ENCODE measurements at regions not wholly inside any gene's neighbourhood (a gene's known extent, or its start where the extent isn't known, plus 50 kb on each side); places are given as distances from the start of the nearest gene placed in this dataset.

DNA sequence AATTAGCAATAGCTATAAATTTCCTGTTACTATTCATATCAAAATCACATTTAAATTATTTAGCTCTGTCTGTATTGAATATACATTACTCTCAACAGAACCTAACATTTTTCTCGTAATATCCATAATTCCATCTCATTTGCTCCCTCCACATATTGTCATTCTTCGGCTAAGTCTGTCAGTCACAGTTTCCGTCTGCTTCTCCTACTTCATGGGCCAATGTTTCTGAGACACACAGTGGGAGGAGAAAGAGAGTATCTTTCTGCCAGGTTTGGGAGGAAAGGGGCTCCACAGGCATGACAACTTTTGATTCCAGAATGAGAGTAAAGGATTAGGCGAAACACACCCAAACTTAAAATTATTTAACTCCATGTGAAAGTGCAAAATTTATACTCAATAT lies 273.1 kb upstream of the SMIM21 start:
- BruUV-seq (replicated peaks) = no TSS peak
- Histone ChIP-seq H3K4me2 (ENCODE audit: low read length) (no peak overlapping the region), H3K36me3 (ENCODE audit: insufficient read depth, low read length) (no peaks in the 10 kb centered on the region), H3K9me3 (ENCODE audit: low read length) (no peaks in the 10 kb centered on the region), H3K27ac (ENCODE audit: low read depth, low read length, poor library complexity, severe bottlenecking) (no peak overlapping the region), H3K9me2 (ENCODE audit: insufficient read depth, low read length) (no peaks in the 10 kb centered on the region), H4K20me1 (ENCODE audit: insufficient read depth, low read length) (no peaks in the 10 kb centered on the region), H3K4me3 (ENCODE audit: low read depth, low read length, poor library complexity, severe bottlenecking) (no peak overlapping the region), H3K4me1 (ENCODE audit: insufficient read depth, low read length, poor library complexity, severe bottlenecking) (no peaks in the 10 kb centered on the region), H2AFZ (ENCODE audit: low read length) (no peak overlapping the region), H3K79me2 (ENCODE audit: insufficient read depth, low read depth, low read length) (no peaks in the 10 kb centered on the region)
- DNase-seq (ENCODE audit: low spot score) = no peak
- TF ChIP-seq, protein P1, sequence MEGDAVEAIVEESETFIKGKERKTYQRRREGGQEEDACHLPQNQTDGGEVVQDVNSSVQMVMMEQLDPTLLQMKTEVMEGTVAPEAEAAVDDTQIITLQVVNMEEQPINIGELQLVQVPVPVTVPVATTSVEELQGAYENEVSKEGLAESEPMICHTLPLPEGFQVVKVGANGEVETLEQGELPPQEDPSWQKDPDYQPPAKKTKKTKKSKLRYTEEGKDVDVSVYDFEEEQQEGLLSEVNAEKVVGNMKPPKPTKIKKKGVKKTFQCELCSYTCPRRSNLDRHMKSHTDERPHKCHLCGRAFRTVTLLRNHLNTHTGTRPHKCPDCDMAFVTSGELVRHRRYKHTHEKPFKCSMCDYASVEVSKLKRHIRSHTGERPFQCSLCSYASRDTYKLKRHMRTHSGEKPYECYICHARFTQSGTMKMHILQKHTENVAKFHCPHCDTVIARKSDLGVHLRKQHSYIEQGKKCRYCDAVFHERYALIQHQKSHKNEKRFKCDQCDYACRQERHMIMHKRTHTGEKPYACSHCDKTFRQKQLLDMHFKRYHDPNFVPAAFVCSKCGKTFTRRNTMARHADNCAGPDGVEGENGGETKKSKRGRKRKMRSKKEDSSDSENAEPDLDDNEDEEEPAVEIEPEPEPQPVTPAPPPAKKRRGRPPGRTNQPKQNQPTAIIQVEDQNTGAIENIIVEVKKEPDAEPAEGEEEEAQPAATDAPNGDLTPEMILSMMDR (conservative IDR thresholded peaks at IDR 0.05; ENCODE audit: low read length) = no peak
- no peak for TF ChIP-seq EZH2phosphoT487 (IDR thresholded peaks at IDR 0.05; ENCODE audit: borderline replicate concordance, low read depth, low read length)
- POLR2A ChIA-PET = interaction anchor here (0.7 kb wide), 1 partner anchor 1677 kb away, joined by 4 read pairs; no protein-coding TSS in a partner anchor
- CTCF ChIA-PET (ENCODE audit: unreplicated experiment) = no interaction called here
- intact Hi-C loops (cut with micrococcal nuclease; ENCODE audit: unreplicated experiment) = no loop called here

DNA sequence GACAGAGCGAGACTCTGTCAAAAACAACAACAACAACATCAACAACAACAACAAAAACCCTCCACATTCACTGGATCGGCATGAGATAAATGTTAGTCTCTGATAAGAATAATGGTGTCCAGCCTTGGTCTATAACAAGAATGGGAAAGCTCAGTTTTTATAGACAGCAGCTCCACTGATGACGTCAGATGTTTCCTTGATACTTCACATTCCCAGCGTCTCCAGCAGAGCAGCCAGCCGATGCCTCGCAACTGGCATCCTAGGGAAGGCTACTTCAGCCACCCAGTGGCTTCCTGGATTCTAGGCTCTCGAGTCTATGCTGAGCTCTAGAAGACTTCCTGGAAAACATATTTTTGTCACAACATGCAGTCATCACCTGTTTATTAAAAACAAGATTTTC lies 271.4 kb upstream of the SMIM21 start:
- no peaks in the 10 kb centered on the region for H3K4me1 ChIP-seq (ENCODE audit: insufficient read depth, low read length, poor library complexity, severe bottlenecking)
- ChIA-PET POLR2A (no interaction called here), CTCF (ENCODE audit: unreplicated experiment) (no interaction called here)
- no peaks in the 10 kb centered on the region for H3K36me3 ChIP-seq (ENCODE audit: insufficient read depth, low read length)
- intact Hi-C loops (cut with micrococcal nuclease; ENCODE audit: unreplicated experiment) = no loop called here
- TF ChIP-seq, protein P1 (conservative IDR thresholded peaks at IDR 0.05; ENCODE audit: low read length) = no peak
- no peak for TF ChIP-seq EZH2phosphoT487 (IDR thresholded peaks at IDR 0.05; ENCODE audit: borderline replicate concordance, low read depth, low read length)
- H3K9me3 ChIP-seq (ENCODE audit: low read length) = no peaks in the 10 kb centered on the region
- no peak overlapping the region for H2AFZ ChIP-seq (ENCODE audit: low read length)
- H3K4me3 ChIP-seq (ENCODE audit: low read depth, low read length, poor library complexity, severe bottlenecking) = no peak overlapping the region
- no peak overlapping the region for H3K4me2 ChIP-seq (ENCODE audit: low read length)
- H4K20me1 ChIP-seq (ENCODE audit: insufficient read depth, low read length) = no peaks in the 10 kb centered on the region
- no peak for DNase-seq (ENCODE audit: low spot score)
- BruUV-seq (replicated peaks) = no TSS peak
- no peak overlapping the region for H3K27ac ChIP-seq (ENCODE audit: low read depth, low read length, poor library complexity, severe bottlenecking)
- no peaks in the 10 kb centered on the region for H3K79me2 ChIP-seq (ENCODE audit: insufficient read depth, low read depth, low read length)
- H3K9me2 ChIP-seq (ENCODE audit: insufficient read depth, low read length) = no peaks in the 10 kb centered on the region

DNA sequence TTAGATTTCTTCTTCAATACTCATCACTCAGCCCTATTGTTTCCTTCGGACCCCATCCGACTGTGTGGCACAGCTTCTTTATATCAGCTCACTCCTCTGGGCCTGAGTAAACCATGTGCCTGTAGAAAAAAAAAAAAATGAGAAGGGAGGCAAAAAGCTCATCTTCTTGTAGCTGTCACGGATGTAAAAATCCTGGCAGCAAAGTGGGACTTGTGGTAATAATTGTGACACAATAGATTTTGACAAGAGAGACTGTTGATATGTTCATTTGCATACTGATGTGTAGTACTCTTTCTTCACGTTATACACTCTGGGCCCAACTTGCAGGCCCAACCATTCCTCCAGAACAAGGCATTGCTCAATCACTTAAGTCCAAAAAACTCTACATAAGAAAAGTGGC lies 270.0 kb upstream of the SMIM21 start:
- BruUV-seq (replicated peaks) = no TSS peak

More for the DNA sequence above, 270.0 kb upstream of the SMIM21 start:
- ChIA-PET POLR2A (interaction anchor here (1.0 to 1.3 kb wide), 2 partner anchors 9 to 11 kb away, joined by 3 to 4 read pairs; no protein-coding TSS in a partner anchor), CTCF (ENCODE audit: unreplicated experiment) (no interaction called here)
- no peaks in the 10 kb centered on the region for H3K9me2 ChIP-seq (ENCODE audit: insufficient read depth, low read length)
- H4K20me1 ChIP-seq (ENCODE audit: insufficient read depth, low read length) = no peaks in the 10 kb centered on the region
- no peak overlapping the region for H3K27ac ChIP-seq (ENCODE audit: low read depth, low read length, poor library complexity, severe bottlenecking)
- TF ChIP-seq, protein P1 (conservative IDR thresholded peaks at IDR 0.05; ENCODE audit: low read length) = no peak
- H2AFZ ChIP-seq (ENCODE audit: low read length) = no peak overlapping the region
- no peaks in the 10 kb centered on the region for H3K36me3 ChIP-seq (ENCODE audit: insufficient read depth, low read length)
- H3K4me2 ChIP-seq (ENCODE audit: low read length) = no peak overlapping the region
- no peak for DNase-seq (ENCODE audit: low spot score)
- no peaks in the 10 kb centered on the region for H3K79me2 ChIP-seq (ENCODE audit: insufficient read depth, low read depth, low read length)
- no peaks in the 10 kb centered on the region for H3K9me3 ChIP-seq (ENCODE audit: low read length)
- H3K4me1 ChIP-seq (ENCODE audit: insufficient read depth, low read length, poor library complexity, severe bottlenecking) = no peaks in the 10 kb centered on the region
- no peak overlapping the region for H3K4me3 ChIP-seq (ENCODE audit: low read depth, low read length, poor library complexity, severe bottlenecking)
- intact Hi-C loops (cut with micrococcal nuclease; ENCODE audit: unreplicated experiment) = no loop called here
